GM23338 (cell line): ENCODE measurements at regions not wholly inside any gene's neighbourhood (a gene's known extent, or its start where the extent isn't known, plus 50 kb on each side); places are given as distances from the start of the nearest gene placed in this dataset.

Source experiments
- ATAC-seq: fragments of 200-7000 bp; cut with Tn5 transposase; 3 replicates; pipeline ENCODE4 v1.9.1; 2020
- DNase-seq: peaks from one replicate; pipeline ENCODE4 v3.0.0-alpha.2; 2015; ENCODE audit warnings: low spot score
- H2AFZ ChIP-seq: fragments of 200-600 bp; sonication (generic); 2 replicates; pipeline ENCODE4 v1.8.0; 2016; ENCODE audit warnings: antibody characterized with exemption, mild to moderate bottlenecking, moderate library complexity
- H3F3A ChIP-seq: fragments of 200-600 bp; sonication (generic); replicated peaks from 2 replicates; pipeline ENCODE4 v1.8.0; 2017; ENCODE audit warnings: antibody characterized with exemption, mixed run types, low read depth
- H3K27ac ChIP-seq: fragments of 200-600 bp; sonication (generic); 2 replicates; pipeline ENCODE4 v1.6.1; 2016; ENCODE audit warnings: low read depth
- H3K27me3 ChIP-seq: fragments of 200-600 bp; sonication (generic); 2 replicates; pipeline ENCODE4 v1.8.0; 2016; ENCODE audit warnings: mild to moderate bottlenecking, mixed run types, moderate library complexity; ENCODE audit not compliant: insufficient read depth
- H3K36me3 ChIP-seq: fragments of 200-600 bp; sonication (generic); 2 replicates; pipeline ENCODE4 v1.8.0; 2016; ENCODE audit warnings: mild to moderate bottlenecking; ENCODE audit not compliant: insufficient read depth
- H3K4me1 ChIP-seq: fragments of 200-600 bp; sonication (generic); 2 replicates; pipeline ENCODE4 v1.8.0; 2016; ENCODE audit warnings: mild to moderate bottlenecking, moderate library complexity; ENCODE audit not compliant: insufficient read depth
- H3K4me2 ChIP-seq: fragments of 200-600 bp; sonication (generic); 2 replicates; pipeline ENCODE4 v1.7.1; 2017; ENCODE audit warnings: mixed run types
- H3K4me3 ChIP-seq: fragments of 200-600 bp; sonication (generic); 2 replicates; pipeline ENCODE4 v1.6.1; 2016; ENCODE audit warnings: mixed run types
- H3K79me2 ChIP-seq: fragments of 200-600 bp; sonication (generic); replicated peaks from 2 replicates; pipeline ENCODE4 v1.8.0; 2017; ENCODE audit warnings: mild to moderate bottlenecking; ENCODE audit not compliant: insufficient read depth
- H3K9me2 ChIP-seq: fragments of 200-600 bp; sonication (generic); 2 replicates; pipeline ENCODE4 v1.8.0; 2017; ENCODE audit not compliant: insufficient read depth
- H4K20me1 ChIP-seq: fragments of 200-600 bp; sonication (generic); replicated peaks from 2 replicates; pipeline ENCODE4 v1.8.0; 2017; ENCODE audit warnings: mild to moderate bottlenecking; ENCODE audit not compliant: insufficient read depth
- H3K27ac Mint-ChIP-seq: 2 replicates; pipeline ENCODE4 v1.8.0; 2020; ENCODE audit warnings: inconsistent platforms, mild to moderate bottlenecking, moderate library complexity, mixed read lengths
- H3K27me3 Mint-ChIP-seq: 3 replicates; pipeline ENCODE4 v1.8.0; 2022; ENCODE audit warnings: low read depth, mild to moderate bottlenecking, moderate library complexity, mixed read lengths, inconsistent platforms; ENCODE audit not compliant: insufficient read depth, poor library complexity
- H3K36me3 Mint-ChIP-seq: 3 replicates; pipeline ENCODE4 v1.8.0; 2021; ENCODE audit warnings: low read depth, mild to moderate bottlenecking, inconsistent platforms, moderate library complexity, mixed read lengths
- H3K4me1 Mint-ChIP-seq: 3 replicates; pipeline ENCODE4 v1.8.0; 2020; ENCODE audit warnings: mild to moderate bottlenecking, inconsistent platforms, mixed read lengths
- H3K4me3 Mint-ChIP-seq: 3 replicates; pipeline ENCODE4 v1.8.0; 2021; ENCODE audit warnings: moderate library complexity, mild to moderate bottlenecking, inconsistent platforms, mixed read lengths
- H3K9me3 Mint-ChIP-seq: 3 replicates; pipeline ENCODE4 v1.8.0; 2020; ENCODE audit warnings: moderate library complexity, mild to moderate bottlenecking, inconsistent platforms, mixed read lengths
- ETS1 ChIP-seq: IDR thresholded peaks from 2 replicates; pipeline ENCODE4 v1.6.1; 2016; ENCODE audit warnings: antibody characterized with exemption
- EZH2 ChIP-seq: fragments of 200-600 bp; sonication (generic); IDR thresholded peaks from one replicate; pipeline ENCODE4 v1.8.0; 2017; ENCODE audit warnings: antibody characterized with exemption, mild to moderate bottlenecking, low read depth; ENCODE audit not compliant: unreplicated experiment
- EZH2phosphoT487 ChIP-seq: fragments of 200-600 bp; sonication (generic); IDR thresholded peaks from one replicate; pipeline ENCODE4 v1.8.1; 2018; ENCODE audit warnings: antibody characterized with exemption; ENCODE audit not compliant: unreplicated experiment
- JUNB ChIP-seq: IDR thresholded peaks from one replicate; pipeline ENCODE4 v1.6.1; 2016; ENCODE audit warnings: antibody characterized with exemption; ENCODE audit not compliant: unreplicated experiment
- REST ChIP-seq: IDR thresholded peaks from one replicate; pipeline ENCODE4 v1.6.1; 2018; ENCODE audit warnings: antibody characterized with exemption; ENCODE audit not compliant: unreplicated experiment
- STAT1 ChIP-seq: IDR thresholded peaks from one replicate; pipeline ENCODE4 v1.6.1; 2016; ENCODE audit warnings: antibody characterized with exemption; ENCODE audit not compliant: unreplicated experiment
- ZNF114 ChIP-seq: fragments of 250-450 bp; sonication (Bioruptor Pico); IDR thresholded peaks from 2 replicates; pipeline ENCODE4 v1.5.0; 2020; ENCODE audit warnings: mild to moderate bottlenecking, moderate library complexity

- no peak overlapping the region for H3K4me3 Mint-ChIP-seq
- DNase-seq (no peak), ATAC-seq (no peak)
- no peaks in the 10 kb centered on the region for H3K9me3 Mint-ChIP-seq
- no peak for TF ChIP-seq STAT1
- TF ChIP-seq ZNF114 (CRISPR knock-in tag) = no peak
- no peak for TF ChIP-seq JUNB
- no peak for TF ChIP-seq EZH2
- TF ChIP-seq ETS1 = no peak
- no peak for TF ChIP-seq EZH2phosphoT487
- no peak overlapping the region for H3K27ac Mint-ChIP-seq
- Histone ChIP-seq H3K9me2 (no peaks in the 10 kb centered on the region), H3K36me3 (no peaks in the 10 kb centered on the region), H3F3A (no peaks in the 10 kb centered on the region), H3K79me2 (no peaks in the 10 kb centered on the region), H3K27me3 (no peaks in the 10 kb centered on the region), H3K4me3 (no peak overlapping the region), H4K20me1 (no peaks in the 10 kb centered on the region), H2AFZ (no peak overlapping the region), H3K27ac (no peak overlapping the region), H3K4me1 (no peaks in the 10 kb centered on the region), H3K4me2 (no peak overlapping the region)
- no peaks in the 10 kb centered on the region for H3K27me3 Mint-ChIP-seq
- H3K4me1 Mint-ChIP-seq = no peaks in the 10 kb centered on the region
- H3K36me3 Mint-ChIP-seq = no peaks in the 10 kb centered on the region
Measured at GRCh38 chr12:74983917-74984316, 225.7 kb downstream of the KCNC2 start.

- Mint-ChIP-seq H3K4me1 (no peaks in the 10 kb centered on the region), H3K27ac (no peak overlapping the region), H3K9me3 (no peaks in the 10 kb centered on the region), H3K27me3 (no peaks in the 10 kb centered on the region), H3K36me3 (no peaks in the 10 kb centered on the region), H3K4me3 (no peak overlapping the region)
- ATAC-seq (no peak), DNase-seq (no peak)
- no peaks in the 10 kb centered on the region for H3K36me3 ChIP-seq
- no peaks in the 10 kb centered on the region for H3F3A ChIP-seq
- no peak overlapping the region for H3K4me2 ChIP-seq
- H2AFZ ChIP-seq = no peak overlapping the region
- H3K4me3 ChIP-seq = no peak overlapping the region
- no peaks in the 10 kb centered on the region for H3K27me3 ChIP-seq
- no peak for TF ChIP-seq REST
- TF ChIP-seq ETS1 = no peak
- H3K9me2 ChIP-seq = no peaks in the 10 kb centered on the region
- no peak overlapping the region for H3K27ac ChIP-seq
- no peaks in the 10 kb centered on the region for H3K4me1 ChIP-seq
- H3K79me2 ChIP-seq = no peaks in the 10 kb centered on the region
- no peaks in the 10 kb centered on the region for H4K20me1 ChIP-seq
Measured at GRCh38 chr12:74984631-74985030, 225.0 kb downstream of the KCNC2 start.
